AG10803 (cell line): ENCODE measurements at regions not wholly inside any gene's neighbourhood (a gene's known extent, or its start where the extent isn't known, plus 50 kb on each side); places are given as distances from the start of the nearest gene placed in this dataset.

ENCODE experiments used
- DNase-seq: peaks from one replicate; pipeline ENCODE4 v3.0.0; 2010; ENCODE audit warnings: low read depth
- H3K4me3 ChIP-seq: 2 replicates; pipeline ENCODE4 v1.5.1; 2011; ENCODE audit warnings: mild to moderate bottlenecking, low read length, control low read depth
- TF ChIP-seq, protein P1 (sequence below): conservative IDR thresholded peaks from 2 replicates; pipeline ENCODE4 v1.5.1; 2011; ENCODE audit warnings: mild to moderate bottlenecking, low read length, control low read depth, inconsistent platforms

DNA sequence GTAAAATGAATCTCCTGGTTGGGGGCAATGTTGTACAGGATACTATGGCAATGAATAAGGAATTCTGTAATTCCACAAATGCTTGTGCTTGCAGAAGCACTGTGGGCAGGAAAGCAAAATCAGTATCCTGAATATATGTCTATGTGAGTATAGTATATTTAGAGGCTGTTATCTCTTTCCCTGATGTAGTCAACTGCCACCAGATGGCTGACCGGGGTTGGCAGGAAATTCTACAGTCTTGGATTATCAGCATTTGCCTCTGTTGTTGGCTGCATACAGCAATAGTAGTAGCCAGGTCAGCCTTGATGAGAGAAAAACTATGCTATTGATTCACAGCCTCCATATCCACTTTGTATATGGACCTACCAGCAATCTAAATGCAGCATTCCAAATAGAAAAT lies 425.1 kb upstream of the JAG1 start:
- TF ChIP-seq, protein P1, sequence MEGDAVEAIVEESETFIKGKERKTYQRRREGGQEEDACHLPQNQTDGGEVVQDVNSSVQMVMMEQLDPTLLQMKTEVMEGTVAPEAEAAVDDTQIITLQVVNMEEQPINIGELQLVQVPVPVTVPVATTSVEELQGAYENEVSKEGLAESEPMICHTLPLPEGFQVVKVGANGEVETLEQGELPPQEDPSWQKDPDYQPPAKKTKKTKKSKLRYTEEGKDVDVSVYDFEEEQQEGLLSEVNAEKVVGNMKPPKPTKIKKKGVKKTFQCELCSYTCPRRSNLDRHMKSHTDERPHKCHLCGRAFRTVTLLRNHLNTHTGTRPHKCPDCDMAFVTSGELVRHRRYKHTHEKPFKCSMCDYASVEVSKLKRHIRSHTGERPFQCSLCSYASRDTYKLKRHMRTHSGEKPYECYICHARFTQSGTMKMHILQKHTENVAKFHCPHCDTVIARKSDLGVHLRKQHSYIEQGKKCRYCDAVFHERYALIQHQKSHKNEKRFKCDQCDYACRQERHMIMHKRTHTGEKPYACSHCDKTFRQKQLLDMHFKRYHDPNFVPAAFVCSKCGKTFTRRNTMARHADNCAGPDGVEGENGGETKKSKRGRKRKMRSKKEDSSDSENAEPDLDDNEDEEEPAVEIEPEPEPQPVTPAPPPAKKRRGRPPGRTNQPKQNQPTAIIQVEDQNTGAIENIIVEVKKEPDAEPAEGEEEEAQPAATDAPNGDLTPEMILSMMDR = peak; percentile 19; the same call in 1 of the 2 replicates
- DNase-seq = no peak

DNA sequence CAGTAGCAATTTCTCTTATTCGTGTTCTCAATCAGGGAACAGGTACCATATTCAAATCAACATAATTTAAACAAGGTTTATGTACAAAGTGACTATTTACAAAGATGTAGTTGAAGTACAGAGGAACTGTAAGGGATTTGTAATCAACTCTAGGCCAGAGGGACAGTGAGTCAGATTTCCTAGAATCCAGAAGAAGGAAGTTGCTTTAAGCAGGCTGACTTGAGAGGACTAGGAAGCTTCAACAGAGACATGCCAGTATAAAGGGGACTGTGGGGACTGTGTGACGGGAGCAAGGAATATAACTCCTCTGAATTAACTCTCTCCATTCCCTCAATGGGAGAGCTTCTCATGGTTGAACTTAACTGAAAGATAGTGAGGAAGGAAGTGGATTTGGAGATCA lies 427.4 kb upstream of the JAG1 start:
- H3K4me3 ChIP-seq = no peak overlapping the region
- TF ChIP-seq, protein P1 = no peak
- DNase-seq = no peak

More for the DNA sequence above, 425.1 kb upstream of the JAG1 start:
- no peak overlapping the region for H3K4me3 ChIP-seq

DNA sequence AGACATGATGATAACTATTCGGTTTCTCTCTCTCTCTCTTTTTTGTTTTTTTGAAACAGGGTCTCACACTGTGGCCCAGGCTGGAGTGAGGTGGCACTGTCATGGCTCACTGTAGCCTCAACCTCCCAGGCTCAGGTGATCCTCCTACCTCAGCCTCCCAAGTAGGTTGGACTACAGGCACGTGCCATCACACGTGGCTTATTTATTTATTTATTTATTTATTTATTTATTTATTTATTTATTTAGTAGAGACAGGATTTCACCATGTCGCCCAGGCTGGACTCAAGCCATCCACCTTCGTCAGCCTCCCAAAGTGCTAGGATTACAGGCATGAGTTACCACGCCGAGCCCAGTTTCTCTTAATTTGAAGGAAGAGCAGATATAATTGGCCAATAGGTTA lies 427.9 kb upstream of the JAG1 start:
- no peak overlapping the region for H3K4me3 ChIP-seq
- DNase-seq = no peak
- TF ChIP-seq, protein P1 = no peak

DNA sequence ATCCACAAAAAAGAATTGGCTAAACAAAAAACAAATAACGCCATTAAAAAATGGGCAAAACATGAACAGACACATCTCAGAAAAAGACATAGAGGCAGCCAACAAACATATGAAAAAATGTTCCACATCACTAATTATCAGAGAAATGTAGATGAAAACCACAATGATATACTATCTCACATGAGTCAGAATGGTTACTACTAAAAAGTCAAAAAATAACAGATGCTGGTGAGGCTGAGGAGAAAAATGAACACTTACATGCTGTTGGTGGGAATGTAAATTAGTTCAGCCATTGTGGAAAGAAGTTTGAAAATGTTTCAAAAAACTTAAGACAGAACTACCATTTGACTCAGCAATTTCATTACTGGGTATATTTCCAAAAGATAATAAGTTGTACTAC lies 430.1 kb upstream of the JAG1 start:
- no peak for DNase-seq
- no peak overlapping the region for H3K4me3 ChIP-seq
- TF ChIP-seq, protein P1 = no peak

DNA sequence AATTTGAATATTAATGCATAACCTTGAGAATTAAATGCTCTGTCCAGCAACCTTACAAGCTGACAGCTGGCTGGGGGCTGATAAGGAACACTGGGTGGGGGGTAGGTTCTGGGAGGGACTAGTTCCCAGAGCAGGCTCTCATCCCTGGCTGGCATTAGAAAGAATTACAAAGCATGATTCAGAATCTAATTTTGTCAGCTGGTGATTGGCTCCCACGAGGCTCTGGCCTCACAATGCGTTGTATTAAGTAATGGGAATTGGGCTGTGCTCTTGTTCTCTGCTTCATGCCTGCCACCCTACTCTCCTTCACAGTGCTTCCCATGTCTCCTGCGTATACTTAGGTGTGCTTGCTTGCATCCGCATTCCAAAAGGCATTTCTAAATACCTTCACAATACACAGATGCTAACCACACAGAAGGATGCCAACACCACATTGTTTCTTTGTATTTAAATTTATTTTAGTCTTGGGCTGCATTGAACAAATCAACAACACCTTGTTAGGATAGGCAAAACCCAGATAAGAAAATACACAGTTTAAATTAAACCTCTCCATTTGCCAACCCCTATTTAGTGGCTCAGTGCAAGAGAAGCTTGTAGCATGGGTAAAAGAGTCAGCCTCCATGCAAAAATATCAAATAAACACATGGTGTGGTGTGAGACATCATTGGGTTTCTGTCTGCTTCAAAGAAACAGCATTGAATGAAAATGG lies 434.5 kb upstream of the JAG1 start:
- no peak overlapping the region for H3K4me3 ChIP-seq
- no peak for DNase-seq

DNA sequence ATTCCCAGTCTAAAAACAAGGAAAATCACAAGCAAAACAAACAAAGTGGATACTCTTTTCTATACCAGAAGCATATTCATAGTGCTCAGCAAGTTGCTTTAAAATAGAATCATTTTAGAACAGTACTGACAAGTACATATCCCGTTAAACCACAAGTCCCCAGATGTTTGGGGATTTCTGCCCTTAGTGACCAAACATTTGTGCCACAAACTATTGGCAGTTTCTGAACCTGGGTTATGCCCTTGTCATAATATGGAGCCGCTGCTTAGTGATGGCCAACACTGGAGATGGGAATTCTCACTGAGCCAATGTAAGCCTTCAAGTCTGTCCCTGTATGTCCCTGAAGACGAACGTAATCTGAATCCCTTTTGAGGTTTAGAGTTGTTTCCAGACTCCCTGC lies 436.7 kb upstream of the JAG1 start:
- no peak overlapping the region for H3K4me3 ChIP-seq
- DNase-seq = no peak
- TF ChIP-seq, protein P1 = no peak

More for the DNA sequence above, 434.5 kb upstream of the JAG1 start:
- TF ChIP-seq, protein P1 = no peak

DNA sequence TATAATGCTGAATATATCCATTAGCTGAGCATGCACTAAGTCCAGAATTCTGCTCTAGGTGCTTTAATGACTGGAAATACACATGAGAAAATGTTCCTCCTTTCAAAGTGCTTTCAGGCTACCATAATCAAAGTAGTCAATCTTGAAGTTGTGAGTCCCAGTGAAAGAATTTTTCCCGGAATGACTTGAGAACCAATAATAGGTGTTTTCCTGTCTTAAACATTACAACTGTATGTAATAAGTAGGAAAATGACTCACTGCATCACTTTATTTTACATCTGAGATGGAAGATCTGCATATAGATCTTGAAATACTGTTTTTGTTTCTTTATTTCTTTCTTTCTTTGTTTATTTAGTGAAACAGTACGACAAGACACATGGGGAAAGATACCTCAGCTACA lies 437.4 kb upstream of the JAG1 start:
- TF ChIP-seq, protein P1 = no peak
- no peak for DNase-seq
- no peak overlapping the region for H3K4me3 ChIP-seq
